WTC11 (cell line): ENCODE measurements at regions not wholly inside any gene's neighbourhood (a gene's known extent, or its start where the extent isn't known, plus 50 kb on each side); places are given as distances from the start of the nearest gene placed in this dataset.

Experiments used
- ATAC-seq: fragments of 200-7000 bp; cut with Tn5 transposase; 2 replicates; pipeline ENCODE4 v1.10.0; 2021; ENCODE audit warnings: mild to moderate bottlenecking, moderate library complexity
- CTCF ChIA-PET: fragments of 300-600 bp; sonication (Branson Sonifier 250); formaldehyde crosslinking; loops from one replicate; lab custom pipeline; 2021; ENCODE audit warnings: antibody characterized with exemption; lab: Charles Lee
- POLR2A ChIA-PET: fragments of 350-600 bp; sonication (Branson Sonifier 250); formaldehyde crosslinking; loops from one replicate; lab custom pipeline; 2021; ENCODE audit warnings: antibody characterized with exemption; lab: Charles Lee
- DNase-seq: peaks from one replicate; pipeline ENCODE4 v3.0.0; 2021; ENCODE audit warnings: low spot score
- H3K27ac Mint-ChIP-seq: 2 replicates; pipeline ENCODE4 v1.8.0; 2021; ENCODE audit warnings: mixed read lengths
- H3K27me3 Mint-ChIP-seq: 2 replicates; pipeline ENCODE4 v1.8.0; 2021; ENCODE audit warnings: low read depth, mild to moderate bottlenecking, moderate library complexity, mixed read lengths
- H3K36me3 Mint-ChIP-seq: 2 replicates; pipeline ENCODE4 v1.8.0; 2021; ENCODE audit warnings: mixed read lengths
- H3K4me1 Mint-ChIP-seq: 2 replicates; pipeline ENCODE4 v1.8.0; 2022; ENCODE audit warnings: mixed read lengths
- H3K4me3 Mint-ChIP-seq: 2 replicates; pipeline ENCODE4 v1.8.0; 2021; ENCODE audit warnings: mild to moderate bottlenecking, moderate library complexity, mixed read lengths
- H3K9me3 Mint-ChIP-seq: 2 replicates; pipeline ENCODE4 v1.8.0; 2021; ENCODE audit warnings: mixed read lengths
- ARID4B ChIP-seq: sonication (generic); formaldehyde crosslinking; IDR thresholded peaks from 2 replicates; pipeline ENCODE4 v1.8.0; 2023; ENCODE audit warnings: missing genetic modification reagents, mild to moderate bottlenecking, borderline replicate concordance
- ATF1 ChIP-seq: sonication (generic); formaldehyde crosslinking; IDR thresholded peaks from 2 replicates; pipeline ENCODE4 v1.8.1; 2023; ENCODE audit warnings: mild to moderate bottlenecking, moderate library complexity, missing genetic modification reagents
- CREM ChIP-seq: sonication (generic); formaldehyde crosslinking; IDR thresholded peaks from 2 replicates; pipeline ENCODE4 v1.8.1; 2022; ENCODE audit warnings: mild to moderate bottlenecking, missing genetic modification reagents, moderate library complexity
- FOXJ3 ChIP-seq: sonication (generic); formaldehyde crosslinking; IDR thresholded peaks from 2 replicates; pipeline ENCODE4 v1.9.0; 2021; ENCODE audit warnings: missing genetic modification reagents, mild to moderate bottlenecking, borderline replicate concordance
- GABPB1 ChIP-seq: sonication (generic); formaldehyde crosslinking; IDR thresholded peaks from 2 replicates; pipeline ENCODE4 v1.8.1; 2023; ENCODE audit warnings: mild to moderate bottlenecking, missing genetic modification reagents
- IRF2 ChIP-seq: sonication (generic); formaldehyde crosslinking; IDR thresholded peaks from 2 replicates; pipeline ENCODE4 v1.8.0; 2022; ENCODE audit warnings: low read depth, missing genetic modification reagents, borderline replicate concordance
- JAZF1 ChIP-seq: fragments of 250-450 bp; sonication (Bioruptor Pico); IDR thresholded peaks from 2 replicates; pipeline ENCODE4 v1.9.0; 2021; ENCODE audit warnings: moderate library complexity, mild to moderate bottlenecking, inconsistent platforms
- ZNF121 ChIP-seq: sonication (generic); formaldehyde crosslinking; IDR thresholded peaks from 2 replicates; pipeline ENCODE4 v1.8.0; 2023; ENCODE audit warnings: missing genetic modification reagents
- ZNF416 ChIP-seq: fragments of 250-450 bp; sonication (Bioruptor Pico); IDR thresholded peaks from 2 replicates; pipeline ENCODE4 v1.9.0; 2021; ENCODE audit warnings: mild to moderate bottlenecking, inconsistent platforms
- ZNF423 ChIP-seq: fragments of 250-450 bp; sonication (Bioruptor Pico); IDR thresholded peaks from 2 replicates; pipeline ENCODE4 v2.1.2; 2022; ENCODE audit warnings: mild to moderate bottlenecking, moderate library complexity
- TF ChIP-seq, protein P1 (sequence below): fragments of 200-600 bp; IDR thresholded peaks from 2 replicates; pipeline ENCODE4 v1.8.0; 2022; ENCODE audit warnings: antibody characterized with exemption
- TF ChIP-seq, protein P2 (sequence below): sonication (generic); formaldehyde crosslinking; IDR thresholded peaks from 2 replicates; pipeline ENCODE4 v1.8.1; 2022; ENCODE audit warnings: missing genetic modification reagents, borderline replicate concordance
- TF ChIP-seq, protein P3 (sequence below): sonication (generic); formaldehyde crosslinking; IDR thresholded peaks from 2 replicates; pipeline ENCODE4 v1.8.1; 2023; ENCODE audit warnings: mild to moderate bottlenecking, missing genetic modification reagents
- TF ChIP-seq, protein P4 (sequence below): sonication (generic); formaldehyde crosslinking; IDR thresholded peaks from 2 replicates; pipeline ENCODE4 v1.8.0; 2023; ENCODE audit warnings: missing genetic modification reagents
- TF ChIP-seq, protein P5 (sequence below): sonication (generic); formaldehyde crosslinking; IDR thresholded peaks from 2 replicates; pipeline ENCODE4 v1.8.0; 2022; ENCODE audit warnings: missing genetic modification reagents

GRCh38 chr4:27720010-27720766, 859.5 kb downstream of the STIM2 start (continued):
- TF ChIP-seq ZNF121 (no peak), GABPB1 (CRISPR knock-in tag) (no peak), ARID4B (CRISPR knock-in tag) (no peak), ATF1 (CRISPR knock-in tag) (no peak), CREM (no peak)
- TF ChIP-seq, protein P1, sequence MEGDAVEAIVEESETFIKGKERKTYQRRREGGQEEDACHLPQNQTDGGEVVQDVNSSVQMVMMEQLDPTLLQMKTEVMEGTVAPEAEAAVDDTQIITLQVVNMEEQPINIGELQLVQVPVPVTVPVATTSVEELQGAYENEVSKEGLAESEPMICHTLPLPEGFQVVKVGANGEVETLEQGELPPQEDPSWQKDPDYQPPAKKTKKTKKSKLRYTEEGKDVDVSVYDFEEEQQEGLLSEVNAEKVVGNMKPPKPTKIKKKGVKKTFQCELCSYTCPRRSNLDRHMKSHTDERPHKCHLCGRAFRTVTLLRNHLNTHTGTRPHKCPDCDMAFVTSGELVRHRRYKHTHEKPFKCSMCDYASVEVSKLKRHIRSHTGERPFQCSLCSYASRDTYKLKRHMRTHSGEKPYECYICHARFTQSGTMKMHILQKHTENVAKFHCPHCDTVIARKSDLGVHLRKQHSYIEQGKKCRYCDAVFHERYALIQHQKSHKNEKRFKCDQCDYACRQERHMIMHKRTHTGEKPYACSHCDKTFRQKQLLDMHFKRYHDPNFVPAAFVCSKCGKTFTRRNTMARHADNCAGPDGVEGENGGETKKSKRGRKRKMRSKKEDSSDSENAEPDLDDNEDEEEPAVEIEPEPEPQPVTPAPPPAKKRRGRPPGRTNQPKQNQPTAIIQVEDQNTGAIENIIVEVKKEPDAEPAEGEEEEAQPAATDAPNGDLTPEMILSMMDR, result no peak
- TF ChIP-seq, protein P2, sequence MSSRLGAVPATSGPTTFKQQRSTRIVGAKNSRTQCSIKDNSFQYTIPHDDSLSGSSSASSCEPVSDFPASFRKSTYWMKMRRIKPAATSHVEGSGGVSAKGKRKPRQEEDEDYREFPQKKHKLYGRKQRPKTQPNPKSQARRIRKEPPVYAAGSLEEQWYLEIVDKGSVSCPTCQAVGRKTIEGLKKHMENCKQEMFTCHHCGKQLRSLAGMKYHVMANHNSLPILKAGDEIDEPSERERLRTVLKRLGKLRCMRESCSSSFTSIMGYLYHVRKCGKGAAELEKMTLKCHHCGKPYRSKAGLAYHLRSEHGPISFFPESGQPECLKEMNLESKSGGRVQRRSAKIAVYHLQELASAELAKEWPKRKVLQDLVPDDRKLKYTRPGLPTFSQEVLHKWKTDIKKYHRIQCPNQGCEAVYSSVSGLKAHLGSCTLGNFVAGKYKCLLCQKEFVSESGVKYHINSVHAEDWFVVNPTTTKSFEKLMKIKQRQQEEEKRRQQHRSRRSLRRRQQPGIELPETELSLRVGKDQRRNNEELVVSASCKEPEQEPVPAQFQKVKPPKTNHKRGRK (CRISPR knock-in tag), result no peak

DNA sequence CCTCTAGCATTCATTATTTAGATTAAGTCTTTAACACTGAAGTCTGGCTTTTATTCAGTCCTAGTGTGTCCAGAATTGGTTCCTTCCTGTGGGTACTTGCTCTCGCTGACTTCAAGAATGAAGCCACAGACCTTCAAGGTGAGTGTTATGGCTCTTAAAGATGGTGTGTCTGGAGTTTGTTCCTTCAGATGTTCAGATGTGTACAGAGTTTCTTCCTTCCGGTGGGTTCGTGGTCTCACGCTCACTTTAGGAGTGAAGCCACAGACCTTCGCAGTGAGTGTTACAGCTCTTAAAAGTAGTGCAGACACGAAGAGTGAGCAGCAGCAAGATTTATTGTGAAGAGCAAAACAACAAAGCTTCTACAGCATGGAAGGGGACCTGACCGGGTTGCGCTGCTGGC, 860.6 kb downstream of the STIM2 start:
- no peak for ATAC-seq
- no peak overlapping the region for H3K27ac Mint-ChIP-seq

More for the DNA sequence above, 860.6 kb downstream of the STIM2 start:
- ChIA-PET POLR2A (no interaction called here), CTCF (no interaction called here)
- no peak for DNase-seq
- no peak for TF ChIP-seq IRF2
- no peak for TF ChIP-seq JAZF1 (CRISPR knock-in tag)
- TF ChIP-seq ZNF416, result no peak
- TF ChIP-seq, protein P3, sequence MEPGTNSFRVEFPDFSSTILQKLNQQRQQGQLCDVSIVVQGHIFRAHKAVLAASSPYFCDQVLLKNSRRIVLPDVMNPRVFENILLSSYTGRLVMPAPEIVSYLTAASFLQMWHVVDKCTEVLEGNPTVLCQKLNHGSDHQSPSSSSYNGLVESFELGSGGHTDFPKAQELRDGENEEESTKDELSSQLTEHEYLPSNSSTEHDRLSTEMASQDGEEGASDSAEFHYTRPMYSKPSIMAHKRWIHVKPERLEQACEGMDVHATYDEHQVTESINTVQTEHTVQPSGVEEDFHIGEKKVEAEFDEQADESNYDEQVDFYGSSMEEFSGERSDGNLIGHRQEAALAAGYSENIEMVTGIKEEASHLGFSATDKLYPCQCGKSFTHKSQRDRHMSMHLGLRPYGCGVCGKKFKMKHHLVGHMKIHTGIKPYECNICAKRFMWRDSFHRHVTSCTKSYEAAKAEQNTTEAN (CRISPR knock-in tag), result no peak
- TF ChIP-seq, protein P4, sequence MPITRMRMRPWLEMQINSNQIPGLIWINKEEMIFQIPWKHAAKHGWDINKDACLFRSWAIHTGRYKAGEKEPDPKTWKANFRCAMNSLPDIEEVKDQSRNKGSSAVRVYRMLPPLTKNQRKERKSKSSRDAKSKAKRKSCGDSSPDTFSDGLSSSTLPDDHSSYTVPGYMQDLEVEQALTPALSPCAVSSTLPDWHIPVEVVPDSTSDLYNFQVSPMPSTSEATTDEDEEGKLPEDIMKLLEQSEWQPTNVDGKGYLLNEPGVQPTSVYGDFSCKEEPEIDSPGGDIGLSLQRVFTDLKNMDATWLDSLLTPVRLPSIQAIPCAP (CRISPR knock-in tag), result no peak
- TF ChIP-seq ZNF423, result no peak
- TF ChIP-seq, protein P5, sequence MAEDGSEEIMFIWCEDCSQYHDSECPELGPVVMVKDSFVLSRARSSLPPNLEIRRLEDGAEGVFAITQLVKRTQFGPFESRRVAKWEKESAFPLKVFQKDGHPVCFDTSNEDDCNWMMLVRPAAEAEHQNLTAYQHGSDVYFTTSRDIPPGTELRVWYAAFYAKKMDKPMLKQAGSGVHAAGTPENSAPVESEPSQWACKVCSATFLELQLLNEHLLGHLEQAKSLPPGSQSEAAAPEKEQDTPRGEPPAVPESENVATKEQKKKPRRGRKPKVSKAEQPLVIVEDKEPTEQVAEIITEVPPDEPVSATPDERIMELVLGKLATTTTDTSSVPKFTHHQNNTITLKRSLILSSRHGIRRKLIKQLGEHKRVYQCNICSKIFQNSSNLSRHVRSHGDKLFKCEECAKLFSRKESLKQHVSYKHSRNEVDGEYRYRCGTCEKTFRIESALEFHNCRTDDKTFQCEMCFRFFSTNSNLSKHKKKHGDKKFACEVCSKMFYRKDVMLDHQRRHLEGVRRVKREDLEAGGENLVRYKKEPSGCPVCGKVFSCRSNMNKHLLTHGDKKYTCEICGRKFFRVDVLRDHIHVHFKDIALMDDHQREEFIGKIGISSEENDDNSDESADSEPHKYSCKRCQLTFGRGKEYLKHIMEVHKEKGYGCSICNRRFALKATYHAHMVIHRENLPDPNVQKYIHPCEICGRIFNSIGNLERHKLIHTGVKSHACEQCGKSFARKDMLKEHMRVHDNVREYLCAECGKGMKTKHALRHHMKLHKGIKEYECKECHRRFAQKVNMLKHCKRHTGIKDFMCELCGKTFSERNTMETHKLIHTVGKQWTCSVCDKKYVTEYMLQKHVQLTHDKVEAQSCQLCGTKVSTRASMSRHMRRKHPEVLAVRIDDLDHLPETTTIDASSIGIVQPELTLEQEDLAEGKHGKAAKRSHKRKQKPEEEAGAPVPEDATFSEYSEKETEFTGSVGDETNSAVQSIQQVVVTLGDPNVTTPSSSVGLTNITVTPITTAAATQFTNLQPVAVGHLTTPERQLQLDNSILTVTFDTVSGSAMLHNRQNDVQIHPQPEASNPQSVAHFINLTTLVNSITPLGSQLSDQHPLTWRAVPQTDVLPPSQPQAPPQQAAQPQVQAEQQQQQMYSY (CRISPR knock-in tag), result no peak
- TF ChIP-seq FOXJ3, result no peak
- Mint-ChIP-seq H3K4me3 (no peak overlapping the region), H3K36me3 (peaks cover 4% of the 10 kb centered on the region), H3K4me1 (0 out of 2 replicates have a peak, but pooled peaks cover 2% of the 10 kb centered on the region), H3K27me3 (no peaks in the 10 kb centered on the region; the same call in 1 of the 2 replicates), H3K9me3 (peaks cover 16% of the 10 kb centered on the region)
